HG02981 (cell line): ENCODE measurements at regions not wholly inside any gene's neighbourhood (a gene's known extent, or its start where the extent isn't known, plus 50 kb on each side); places are given as distances from the start of the nearest gene placed in this dataset.
A peak's percentile ranks its signal among the peaks of the same experiment; 100 is the strongest.

ENCODE experiments used
- ATAC-seq: cut with Tn5 transposase; IDR thresholded peaks from one replicate; pipeline ENCODE4 v1.9.1; 2021; ENCODE audit warnings: mild to moderate bottlenecking, moderate library complexity; ENCODE audit not compliant: unreplicated experiment

DNA sequence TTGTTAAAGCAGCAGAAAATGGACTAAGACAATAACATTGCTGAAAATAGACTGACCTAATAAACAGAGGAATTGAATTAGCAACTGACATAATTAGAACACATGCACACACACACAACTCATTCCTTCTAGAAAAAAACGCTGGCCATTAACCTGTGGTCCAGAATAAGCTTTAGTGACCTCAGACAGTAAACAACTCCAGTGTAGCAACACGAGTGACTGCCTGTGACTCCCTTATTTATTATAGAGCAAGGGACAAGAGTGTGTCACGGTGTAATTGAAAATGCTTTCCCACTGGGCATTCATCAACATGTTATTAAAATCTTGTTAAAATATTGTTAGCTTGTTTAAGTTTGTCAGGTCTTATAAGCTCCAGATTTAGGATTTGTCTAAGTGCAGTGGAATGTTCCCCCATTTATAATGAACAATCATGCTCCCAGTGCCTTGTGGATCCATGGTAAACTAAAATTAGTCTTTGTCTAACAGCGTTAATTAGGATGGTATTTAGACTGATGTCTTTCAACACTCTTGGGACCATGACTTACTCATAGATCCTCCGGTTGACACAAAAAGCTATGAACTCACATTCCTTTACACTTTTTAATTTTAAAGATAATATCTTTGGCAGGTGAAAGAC lies 111.7 kb upstream of the IRS2 start:
- no peak for ATAC-seq

DNA sequence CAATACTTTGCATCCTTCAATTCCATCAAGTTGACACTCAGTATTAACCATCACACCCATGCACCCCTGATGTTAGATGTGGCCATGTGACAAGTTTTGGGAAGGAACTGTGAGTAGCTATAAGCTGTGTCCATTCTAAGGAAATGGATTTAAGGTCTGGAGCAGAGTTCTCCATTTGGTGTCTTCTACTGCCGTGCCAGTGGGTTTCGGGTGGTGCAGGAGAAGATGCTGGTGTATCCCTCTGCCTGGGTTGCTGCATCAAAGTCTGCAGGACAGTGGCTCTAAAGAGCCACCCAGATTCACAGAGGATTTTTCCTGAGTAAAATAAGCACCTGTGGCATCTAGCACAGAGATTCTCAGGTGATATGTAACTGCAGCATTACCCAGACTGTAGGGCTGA lies 105.7 kb upstream of the IRS2 start:
- no peak for ATAC-seq

DNA sequence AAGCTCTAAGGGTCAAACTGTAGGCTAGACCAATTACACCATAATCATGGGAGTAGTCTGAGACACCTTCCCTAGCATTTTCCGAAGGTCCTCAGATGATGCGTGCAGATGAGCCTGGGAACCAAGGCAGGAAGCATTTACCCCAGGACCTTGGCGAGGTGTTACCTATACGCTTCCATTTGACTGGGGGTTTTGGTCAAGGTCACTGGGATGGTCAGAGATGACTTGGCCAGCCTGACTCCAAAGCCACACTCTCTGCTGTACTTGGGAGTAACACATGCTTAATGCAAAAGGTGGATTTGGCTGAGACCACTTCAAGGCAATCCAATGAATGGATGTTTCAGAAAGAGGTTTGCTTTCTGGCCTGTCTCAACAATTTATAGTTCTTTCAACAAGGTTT lies 98.9 kb upstream of the IRS2 start:
- no peak for ATAC-seq

DNA sequence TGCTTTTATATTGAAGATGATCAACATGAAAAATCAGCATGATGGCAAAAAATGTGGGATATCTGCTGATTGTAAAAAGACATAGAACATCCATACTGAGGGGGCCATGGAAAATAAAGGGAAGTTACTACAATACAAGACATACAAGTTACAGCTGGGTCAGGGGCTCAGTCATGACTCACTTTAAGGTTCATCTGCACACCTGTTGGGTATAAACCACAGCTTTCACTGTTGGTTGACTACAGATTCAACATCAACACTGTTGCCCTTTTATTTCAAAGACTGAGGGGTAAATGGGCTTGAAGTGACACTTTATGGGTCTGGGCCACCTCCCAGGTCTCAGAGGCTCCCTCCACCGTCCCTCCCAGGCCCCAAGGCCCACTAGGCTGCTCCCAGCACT lies 98.1 kb upstream of the IRS2 start:
- no peak for ATAC-seq

DNA sequence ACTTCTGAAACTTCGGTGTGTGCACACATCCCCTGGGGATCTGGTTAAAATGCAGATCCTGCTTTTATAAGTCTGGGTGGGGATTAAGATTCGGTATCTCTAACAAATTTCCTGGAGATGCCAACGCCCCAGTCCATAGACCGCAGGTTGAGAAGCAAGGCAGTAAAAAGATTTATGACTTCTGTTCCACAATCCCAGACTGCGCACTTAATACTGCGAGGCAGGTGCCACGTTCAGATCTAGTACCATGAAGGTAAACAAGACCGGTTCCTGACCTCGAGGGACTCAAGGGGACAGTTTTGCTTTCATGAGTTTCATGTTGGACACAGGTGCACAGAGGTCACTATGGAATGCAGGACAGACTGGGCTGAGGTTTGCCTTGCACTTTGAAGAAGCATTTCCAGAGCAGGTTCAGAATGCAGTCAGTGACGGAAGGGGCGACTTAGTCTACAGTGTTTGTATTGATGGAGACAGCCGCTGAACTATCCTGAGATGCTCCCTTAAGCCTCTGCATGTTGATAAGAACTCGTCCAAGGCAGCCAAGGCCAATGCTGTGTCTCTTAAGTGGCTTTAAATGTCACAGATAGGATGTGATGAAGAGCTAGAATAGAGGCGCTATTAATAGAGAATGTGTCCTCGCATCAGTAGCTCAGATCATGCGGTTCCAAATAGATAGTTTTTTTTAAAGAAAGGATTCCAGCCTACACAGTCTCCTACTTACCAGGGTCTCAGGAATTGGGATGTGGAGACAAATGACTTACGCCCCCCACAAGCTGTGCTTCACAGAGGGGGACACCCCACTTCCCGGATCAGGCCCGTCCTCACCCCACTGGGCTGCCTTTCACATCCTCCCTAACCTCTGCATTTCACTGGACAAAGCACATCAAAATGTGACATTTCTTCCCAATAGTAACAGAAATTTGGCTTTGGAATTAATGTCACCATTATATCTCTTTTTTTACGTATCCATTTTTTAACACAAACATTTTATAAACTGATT lies 97.1 kb upstream of the IRS2 start:
- no peak for ATAC-seq

DNA sequence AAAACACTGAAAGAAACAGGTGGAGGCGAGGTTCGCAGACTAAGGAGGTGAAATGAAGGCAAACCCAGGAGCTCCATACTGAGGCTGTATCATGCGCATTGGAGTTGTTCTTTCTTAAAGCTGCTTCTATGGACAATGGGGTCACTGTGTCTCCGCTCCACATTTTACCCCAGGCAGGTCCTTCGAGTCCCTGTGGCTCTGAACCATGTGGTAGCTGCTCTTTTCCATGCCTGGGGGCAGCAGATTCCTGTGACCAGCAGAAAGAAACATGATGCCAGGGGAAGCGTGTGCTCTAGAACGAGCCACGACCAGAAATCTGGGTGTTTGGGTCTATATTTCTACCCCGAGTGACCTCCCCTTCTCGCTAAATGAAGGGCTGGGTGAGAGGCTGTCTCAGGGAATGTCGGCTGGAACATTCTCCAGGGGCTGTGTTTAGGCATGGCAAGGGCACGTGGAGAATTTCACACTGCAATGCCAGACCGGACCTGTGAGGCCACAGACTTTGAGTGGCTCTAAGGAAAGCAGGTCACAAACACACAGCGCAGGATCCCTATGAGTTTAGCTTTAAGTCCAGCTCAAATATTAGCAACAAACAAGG lies 95.7 kb upstream of the IRS2 start:
- no peak for ATAC-seq

DNA sequence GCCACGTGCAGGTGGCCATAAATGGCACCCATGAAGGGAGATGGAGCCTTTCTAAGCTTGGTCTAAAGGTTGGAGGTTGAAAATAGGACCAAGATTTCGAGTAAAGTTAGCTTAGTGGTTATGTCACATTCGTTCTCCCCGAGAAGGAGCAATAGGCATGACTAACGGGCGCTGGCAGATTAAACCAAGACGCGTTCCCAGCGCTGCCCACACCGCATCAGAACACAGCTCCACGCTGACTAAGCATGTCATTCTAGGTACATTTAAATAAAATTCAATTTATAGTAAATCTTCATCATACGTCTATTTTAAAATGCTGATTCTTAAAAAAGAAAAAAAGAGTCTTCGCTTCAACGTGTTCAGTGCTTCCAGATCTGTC lies 95.0 kb upstream of the IRS2 start:
- ATAC-seq: no peak

DNA sequence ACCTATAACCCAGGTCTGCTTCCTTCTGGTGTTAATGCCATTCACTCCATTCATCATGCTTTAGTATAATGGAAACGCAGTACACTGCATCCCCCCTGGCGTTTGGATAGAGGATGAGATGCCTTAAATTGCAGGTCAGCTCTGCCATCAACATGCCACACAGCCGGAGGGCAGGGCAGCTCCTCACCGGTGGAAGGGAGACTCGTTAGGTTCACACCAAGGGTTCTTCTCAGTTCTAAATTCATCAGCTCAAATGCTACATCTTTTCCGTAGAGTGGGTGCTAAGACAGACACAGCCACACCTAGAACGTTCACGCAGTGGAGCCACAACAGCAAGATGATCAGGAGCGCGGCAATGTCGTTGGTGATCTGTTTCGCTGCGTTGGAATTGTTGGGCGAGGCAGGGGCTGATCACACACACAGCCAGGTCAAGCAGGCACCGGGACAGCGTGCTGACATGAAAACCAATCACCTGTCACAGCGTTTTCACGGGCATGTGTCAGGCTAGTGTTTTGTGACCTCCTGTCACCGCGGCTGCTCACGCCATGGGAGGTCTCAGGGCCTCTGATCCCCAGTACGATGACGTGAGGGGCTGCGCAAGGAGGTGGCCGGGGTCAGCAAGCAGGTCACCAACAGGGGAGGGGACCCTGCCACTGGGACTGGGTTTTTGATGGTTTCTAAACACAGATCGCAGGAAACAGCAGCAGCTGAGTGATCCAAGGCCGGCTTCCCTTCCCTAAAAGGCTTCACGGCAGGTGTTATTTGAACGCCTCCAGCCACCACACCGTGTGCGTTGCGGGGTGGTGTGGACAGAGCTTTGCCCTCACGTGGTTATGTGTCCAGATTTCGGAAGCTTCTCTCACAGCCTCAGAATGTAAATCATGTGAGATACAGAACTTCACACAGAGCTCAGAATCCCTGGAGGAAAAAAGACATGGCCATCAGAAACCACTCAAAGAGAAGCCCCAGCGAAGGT lies 94.3 kb upstream of the IRS2 start:
- no peak for ATAC-seq

DNA sequence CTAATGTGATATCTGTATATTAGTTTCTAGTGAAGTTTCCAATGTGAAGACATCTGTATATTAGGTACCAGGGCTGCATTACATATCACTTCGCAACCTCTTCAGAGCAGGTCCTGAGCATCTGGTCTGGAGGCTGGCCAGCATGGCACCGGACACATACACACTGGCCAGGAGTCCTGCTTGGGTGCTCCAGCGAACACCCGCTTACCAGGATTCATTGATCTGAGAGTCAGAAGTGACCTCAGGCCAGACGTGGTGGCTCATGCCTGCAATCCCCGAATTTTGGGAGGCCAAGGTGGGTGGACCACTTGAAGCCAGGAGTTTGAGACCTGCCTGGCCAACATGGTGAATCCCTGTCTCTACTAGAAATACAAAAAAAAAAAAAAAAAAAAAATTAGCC lies 93.0 kb upstream of the IRS2 start:
- ATAC-seq: no peak

DNA sequence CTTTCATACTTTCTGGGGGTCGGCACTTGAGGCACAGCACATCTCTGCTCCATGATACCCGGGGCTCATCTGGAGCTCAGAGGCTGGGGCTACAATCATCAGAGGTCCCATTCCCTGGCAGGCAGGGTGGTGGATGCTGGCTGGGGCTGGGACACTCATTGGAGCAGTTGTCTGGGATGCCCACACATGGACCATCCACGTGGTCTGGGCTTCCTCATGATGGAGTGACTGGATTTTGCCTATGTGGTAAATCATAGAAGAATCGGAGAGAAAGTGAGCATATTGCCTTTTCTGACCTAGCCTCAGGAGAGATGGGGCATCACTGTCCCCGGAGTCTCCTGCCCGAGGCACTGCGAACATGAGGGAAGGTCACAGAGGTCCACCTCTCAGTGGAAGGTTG lies 91.4 kb upstream of the IRS2 start:
- no peak for ATAC-seq

DNA sequence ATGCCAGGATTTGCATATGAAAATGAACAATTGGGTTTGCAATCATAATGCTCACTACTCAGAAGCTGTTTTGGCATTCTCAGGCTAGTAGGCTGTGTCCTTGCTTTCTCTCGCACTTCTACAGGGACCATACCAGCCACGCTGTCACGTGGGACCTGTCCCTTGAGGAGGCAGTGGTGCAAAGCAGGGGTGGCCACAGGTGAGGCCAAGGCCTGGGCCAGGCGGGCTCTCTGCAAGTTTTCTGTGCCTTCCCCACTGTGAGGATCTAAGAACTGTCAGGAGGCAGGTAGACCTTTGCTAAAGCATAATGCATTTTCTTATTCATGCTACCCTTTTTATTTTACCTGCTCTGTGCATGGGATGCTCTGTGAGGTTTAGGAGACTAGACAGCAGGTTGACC lies 89.4 kb upstream of the IRS2 start:
- ATAC-seq: no peak

DNA sequence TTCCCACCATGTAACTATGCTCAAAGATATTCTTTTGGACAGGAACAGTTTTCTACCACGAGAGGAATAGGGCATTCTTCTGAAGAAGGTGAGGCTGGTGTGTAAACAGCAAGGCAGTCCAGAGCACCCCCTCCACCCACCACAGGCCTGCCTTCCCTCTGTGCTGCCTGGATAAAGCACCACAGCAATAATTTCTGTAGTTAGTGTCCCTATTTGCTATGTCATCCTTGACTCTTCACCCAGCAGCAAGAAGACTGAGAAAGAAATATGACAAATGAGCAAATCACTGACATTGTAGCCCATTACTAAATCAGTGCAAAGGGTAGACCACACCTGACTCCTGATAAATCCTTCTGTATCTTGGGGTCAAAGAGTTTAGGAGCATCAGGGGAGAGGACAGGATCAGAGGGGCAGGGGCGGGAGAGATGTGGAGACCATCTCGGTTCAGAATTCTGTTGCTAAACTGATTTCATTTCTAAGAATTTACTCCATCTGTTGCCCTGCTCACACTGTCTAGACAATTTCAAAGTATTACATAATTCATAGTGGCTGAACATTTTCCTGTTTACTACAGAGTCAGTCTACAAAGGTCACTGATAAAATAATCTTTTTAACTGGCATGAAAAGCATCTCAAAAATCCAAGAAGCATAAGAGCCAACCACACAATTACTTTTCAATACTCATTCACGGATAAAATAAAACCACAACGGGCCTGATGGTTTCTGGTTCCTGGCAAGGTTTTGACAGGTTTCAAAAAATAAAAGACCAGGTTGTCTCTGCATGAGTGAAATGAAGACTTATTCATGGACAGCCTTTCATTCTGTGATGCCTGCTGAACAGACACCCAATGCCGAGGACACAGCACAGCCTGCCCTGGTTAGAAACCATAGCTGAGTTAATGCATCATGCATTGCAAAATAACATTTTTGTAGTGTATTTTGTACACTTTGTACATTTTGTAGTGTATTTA lies 88.4 kb upstream of the IRS2 start:
- ATAC-seq: no peak

DNA sequence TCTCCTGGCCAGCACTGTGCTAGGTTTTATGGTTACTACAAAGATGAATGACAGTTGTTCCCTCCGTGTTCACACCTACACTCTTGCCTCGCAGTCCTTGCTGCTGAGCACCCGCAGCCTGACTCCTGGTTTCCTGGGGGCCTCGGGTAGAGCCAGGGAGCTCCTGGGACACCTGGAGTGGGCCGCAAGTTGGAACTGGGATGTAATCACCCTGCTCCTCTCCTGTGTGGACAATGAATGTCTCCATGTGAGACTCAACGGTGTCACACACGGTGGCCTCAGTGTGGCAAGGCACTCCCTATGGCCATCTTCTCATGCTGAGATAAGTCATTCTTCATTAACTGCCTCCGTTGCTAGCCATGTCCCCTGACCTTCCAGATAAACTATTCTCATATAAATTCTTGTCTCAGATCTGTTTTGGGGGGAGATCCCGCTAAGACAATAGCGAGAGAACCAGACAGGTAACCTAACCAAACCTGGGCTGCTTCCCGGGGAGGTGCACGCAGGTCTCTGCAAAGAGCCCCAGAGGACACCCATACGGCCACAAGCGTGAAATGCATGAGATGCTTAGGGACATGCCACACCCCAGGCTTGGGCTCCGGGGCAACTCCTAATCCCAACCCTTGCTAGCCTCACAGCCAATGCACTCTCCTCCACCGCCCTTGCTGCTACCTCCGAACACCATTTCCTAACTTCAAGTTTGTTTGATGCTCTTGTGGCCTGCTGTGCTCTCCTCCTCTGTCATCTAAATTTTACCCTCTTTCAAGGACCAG lies 87.2 kb upstream of the IRS2 start:
- no peak for ATAC-seq

DNA sequence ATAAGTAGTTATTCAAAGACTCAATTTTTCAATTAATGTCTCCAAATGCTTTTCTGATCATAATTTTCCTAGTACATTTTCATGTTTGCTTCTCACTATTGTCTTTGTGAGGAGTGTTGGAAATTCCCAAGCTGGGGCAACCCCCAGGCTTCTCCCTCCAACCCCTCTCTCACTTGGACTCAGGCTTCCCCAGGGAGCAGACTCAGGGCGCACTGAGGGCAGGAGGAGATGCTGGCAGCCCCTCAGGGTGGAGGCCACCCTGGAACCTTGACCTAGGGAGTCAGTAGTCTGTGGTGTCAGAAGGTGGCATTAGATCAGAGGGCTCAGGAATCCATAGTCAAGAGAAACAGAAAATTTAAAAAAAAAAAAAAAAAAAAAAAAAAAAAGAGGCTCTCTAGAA lies 86.5 kb upstream of the IRS2 start:
- ATAC-seq: no peak

DNA sequence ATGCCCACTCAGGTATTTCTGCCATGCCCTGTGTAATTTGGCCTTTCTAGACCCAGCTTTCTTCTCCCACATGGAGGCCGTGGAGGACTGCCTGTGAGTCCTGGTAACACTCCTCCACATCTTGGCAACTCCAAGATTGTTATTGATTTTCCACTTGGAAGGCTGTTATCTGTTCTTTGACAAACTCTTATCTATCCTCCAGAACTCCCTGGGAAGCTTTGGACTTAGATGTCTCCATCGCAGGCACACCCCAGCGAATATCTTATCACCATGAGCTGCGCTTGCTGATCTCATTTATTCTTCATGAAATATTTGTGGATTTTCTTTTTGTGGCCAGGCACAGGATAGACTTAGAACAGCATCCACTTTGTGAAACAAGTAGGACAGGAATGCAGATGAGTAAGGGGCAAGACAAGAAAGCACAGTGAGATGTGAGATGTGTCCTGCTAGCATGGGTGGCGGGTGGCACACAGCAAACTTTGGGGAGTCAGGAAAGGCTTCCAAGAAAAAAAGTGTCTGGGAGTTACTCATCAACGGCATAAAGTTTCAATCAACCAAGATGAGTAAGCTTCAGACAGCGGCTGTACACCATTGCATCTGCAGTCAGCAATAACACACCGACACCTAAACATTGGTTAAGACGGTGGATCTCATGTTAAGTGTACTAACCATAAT lies 84.5 kb upstream of the IRS2 start:
- no peak for ATAC-seq

DNA sequence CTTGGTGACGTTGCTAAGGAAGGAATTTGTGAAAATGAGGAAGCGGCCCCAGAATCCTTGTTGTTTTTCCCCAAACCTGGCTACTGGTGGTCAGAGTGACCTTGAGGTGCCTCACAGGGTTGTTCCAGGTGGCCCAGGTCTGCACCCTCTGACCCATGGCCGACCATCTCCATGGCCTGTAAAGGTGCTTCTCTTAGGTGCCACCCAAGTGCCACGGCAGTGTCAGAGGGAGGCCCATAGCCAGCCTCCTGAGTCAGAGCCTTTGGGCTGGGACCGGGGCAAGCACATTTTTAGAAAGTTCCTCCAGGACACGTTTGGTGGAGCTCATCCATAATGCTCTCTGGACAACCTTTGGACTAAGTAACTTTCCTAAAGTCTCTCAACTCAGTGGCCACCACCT lies 83.9 kb upstream of the IRS2 start:
- ATAC-seq: no peak

DNA sequence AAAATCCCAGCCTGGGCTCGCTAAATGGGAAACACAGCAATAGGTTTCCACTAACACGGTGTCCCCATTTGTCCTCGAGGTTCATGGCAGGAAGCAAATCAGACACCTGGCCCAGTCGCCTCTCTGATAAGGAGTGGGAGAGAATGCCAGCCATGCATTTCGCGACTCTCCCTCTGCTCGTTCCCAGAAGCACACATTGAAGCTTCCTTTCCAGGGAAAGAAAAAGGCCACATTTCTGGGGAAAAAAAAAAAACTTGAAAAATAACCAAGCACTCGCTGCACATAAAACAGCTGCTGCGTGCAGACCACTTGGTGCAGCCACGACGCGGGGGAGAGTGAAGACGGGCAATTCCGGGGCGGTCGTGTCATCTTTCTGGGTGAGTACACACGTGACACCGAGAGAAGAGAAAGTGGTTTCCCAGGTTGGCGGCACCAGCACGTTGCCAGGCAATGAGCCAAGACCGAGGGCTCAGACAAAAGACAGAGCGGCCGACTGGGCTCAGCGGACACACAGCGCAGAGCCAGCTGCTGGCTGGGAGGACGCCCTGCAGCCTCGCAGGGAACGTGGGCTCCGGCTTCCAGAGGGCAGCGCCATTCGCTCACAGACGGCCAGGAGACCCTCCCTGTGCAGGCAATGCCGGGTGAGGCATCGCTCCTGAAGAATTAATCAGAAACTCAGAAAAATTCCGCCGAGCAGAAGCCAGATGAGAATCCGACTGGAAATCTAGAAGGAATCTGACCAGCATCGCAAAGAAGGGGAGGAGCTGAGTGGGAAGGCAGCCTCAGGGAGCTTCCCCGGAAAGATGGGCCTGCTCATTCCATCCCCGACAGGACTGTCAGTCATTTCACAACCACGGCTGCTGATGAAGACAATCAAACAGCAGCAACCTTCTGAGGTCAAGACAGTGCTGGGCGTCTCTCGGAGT lies 83.2 kb upstream of the IRS2 start:
- ATAC-seq: peak; percentile 73
